H1 (cell line): ENCODE measurements at regions not wholly inside any gene's neighbourhood (a gene's known extent, or its start where the extent isn't known, plus 50 kb on each side); places are given as distances from the start of the nearest gene placed in this dataset.

Experiments
- CTCF ChIA-PET: fragments of 300-600 bp; sonication (Branson Sonifier 250); formaldehyde crosslinking; loops from one replicate; lab custom pipeline; 2021; ENCODE audit not compliant: partially characterized antibody; lab: Charles Lee
- POLR2A ChIA-PET: fragments of 300-600 bp; sonication (Branson Sonifier 250); formaldehyde crosslinking; loops from one replicate; lab custom pipeline; 2021; ENCODE audit warnings: inconsistent platforms; ENCODE audit not compliant: partially characterized antibody; lab: Charles Lee
- DNase-seq, 2 experiments: peaks; one replicate each; pipeline versions ENCODE4 v3.0.0 to v3.0.0-alpha.2; 2010 to 2022; ENCODE audit warnings: low spot score in 2 of 2, low read depth in 1 of 2, mixed read lengths in 1 of 2
- FAIRE-seq: peaks from 2 replicates; lab custom pipeline; 2011; peaks lifted over from hg19 to GRCh38; lab: Jason Lieb, UNC
- H2AFZ ChIP-seq: 2 replicates; pipeline ENCODE4 v1.8.1; 2012; ENCODE audit warnings: low read length, inconsistent platforms
- H2AK5ac ChIP-seq: 2 replicates; pipeline ENCODE4 v1.6.1; 2013; ENCODE audit warnings: low read depth, low read length
- H2BK120ac ChIP-seq: replicated peaks from 2 replicates; pipeline ENCODE3; 2013; ENCODE audit warnings: low read depth, low read length, inconsistent platforms
- H2BK12ac ChIP-seq: 2 replicates; pipeline ENCODE4 v1.6.1; 2013; ENCODE audit warnings: low read depth, low read length
- H2BK15ac ChIP-seq: 2 replicates; pipeline ENCODE4 v1.6.1; 2013; ENCODE audit warnings: low read length
- H2BK20ac ChIP-seq: 2 replicates; pipeline ENCODE4 v1.6.1; 2013; ENCODE audit warnings: low read length
- H2BK5ac ChIP-seq: 2 replicates; pipeline ENCODE4 v1.6.1; 2013; ENCODE audit warnings: low read depth, low read length
- H3K14ac ChIP-seq: 2 replicates; pipeline ENCODE4 v1.6.1; 2013; ENCODE audit warnings: inconsistent platforms; ENCODE audit not compliant: insufficient read length
- H3K18ac ChIP-seq: 2 replicates; pipeline ENCODE4 v1.6.1; 2013; ENCODE audit warnings: low read length; ENCODE audit errors: extremely low read depth
- H3K23ac ChIP-seq: 2 replicates; pipeline ENCODE4 v1.6.1; 2013; ENCODE audit warnings: inconsistent platforms; ENCODE audit not compliant: insufficient read length
- H3K23me2 ChIP-seq: 2 replicates; pipeline ENCODE4 v1.6.1; 2013; ENCODE audit warnings: low read depth, low read length
- H3K27ac ChIP-seq: 2 replicates; pipeline ENCODE4 v1.6.1; 2011; ENCODE audit warnings: low read depth, low read length, inconsistent platforms
- H3K27me3 ChIP-seq, 4 experiments: replicated peaks in 1 of 4; 1 replicate in 1 of 4; 2 replicates in 3 of 4; pipeline versions ENCODE4 v1.6.1 to v1.8.1; 2011 to 2013; ENCODE audit warnings: low read length in 3 of 4, mild to moderate bottlenecking in 3 of 4, inconsistent platforms in 2 of 4, mixed read lengths in 2 of 4, moderate library complexity in 1 of 4; ENCODE audit not compliant: control insufficient read depth in 3 of 4, insufficient read depth in 3 of 4; ENCODE audit errors: extremely low read depth in 1 of 4
- H3K36me3 ChIP-seq, 4 experiments: 2 replicates each; pipeline versions ENCODE4 v1.6.1 to v1.8.1; 2011 to 2013; ENCODE audit warnings: mild to moderate bottlenecking in 4 of 4, low read length in 3 of 4, moderate library complexity in 2 of 4, control low read depth in 1 of 4, inconsistent platforms in 1 of 4; ENCODE audit not compliant: insufficient read depth in 4 of 4, control insufficient read depth in 2 of 4
- H3K4ac ChIP-seq: replicated peaks from 2 replicates; pipeline ENCODE3; 2013; ENCODE audit warnings: low read length, low read depth, mixed read lengths, inconsistent platforms; ENCODE audit not compliant: insufficient read length
- H3K4me1 ChIP-seq, 4 experiments: replicated peaks in 1 of 4; 1 replicate in 1 of 4; 2 replicates in 3 of 4; pipeline versions ENCODE4 v1.6.1 to v1.8.1; 2011 to 2013; ENCODE audit warnings: low read length in 3 of 4, inconsistent platforms in 2 of 4, mixed read lengths in 1 of 4; ENCODE audit not compliant: insufficient read depth in 4 of 4, control insufficient read depth in 3 of 4
- H3K4me2 ChIP-seq, 2 experiments: 2 replicates each; pipeline versions ENCODE4 v1.6.1 to v1.8.1; 2011 to 2013; ENCODE audit warnings: low read depth in 2 of 2, low read length in 2 of 2, control low read depth in 1 of 2, inconsistent platforms in 1 of 2, mild to moderate bottlenecking in 1 of 2; ENCODE audit not compliant: insufficient read depth in 1 of 2
- H3K4me3 ChIP-seq, 4 experiments: fragments of 200-600, 300-600 bp in 1 of 4; sonication (generic), shearing (Covaris generic), sonication (Bioruptor Twin) in 1 of 4; 2 replicates each; pipeline versions ENCODE4 v1.5.1 to v1.8.1; 2011 to 2016; ENCODE audit warnings: low read length in 4 of 4, low read depth in 3 of 4, control low read depth in 2 of 4, inconsistent platforms in 2 of 4, mild to moderate bottlenecking in 2 of 4, mixed read lengths in 1 of 4, moderate library complexity in 1 of 4; ENCODE audit not compliant: insufficient read depth in 2 of 4; ENCODE audit errors: extremely low read depth in 1 of 4
- H3K56ac ChIP-seq: replicated peaks from 2 replicates; pipeline ENCODE3; 2013; ENCODE audit warnings: low read depth, mild to moderate bottlenecking, mixed read lengths, low read length, inconsistent platforms; ENCODE audit not compliant: insufficient read length
- H3K79me1 ChIP-seq: 2 replicates; pipeline ENCODE4 v1.6.1; 2013; ENCODE audit warnings: low read depth, low read length, control low read depth
- H3K79me2 ChIP-seq, 2 experiments: 2 replicates each; pipeline versions ENCODE4 v1.6.1 to v1.8.1; 2012 to 2013; ENCODE audit warnings: low read length in 2 of 2, mild to moderate bottlenecking in 2 of 2, inconsistent platforms in 1 of 2; ENCODE audit not compliant: insufficient read depth in 2 of 2, control insufficient read depth in 1 of 2
- H3K9ac ChIP-seq, 4 experiments: replicated peaks in 1 of 4; 1 replicate in 1 of 4; 2 replicates in 3 of 4; pipeline versions ENCODE4 v1.6.1 to v1.8.1; 2011 to 2013; ENCODE audit warnings: low read depth in 3 of 4, low read length in 3 of 4, control low read depth in 2 of 4, mild to moderate bottlenecking in 2 of 4, moderate library complexity in 2 of 4, inconsistent platforms in 1 of 4; ENCODE audit errors: extremely low read depth in 1 of 4
- H3K9me3 ChIP-seq, 2 experiments: 2 replicates each; pipeline versions ENCODE4 v1.6.1 to v1.8.1; 2012 to 2013; ENCODE audit warnings: mild to moderate bottlenecking in 2 of 2, moderate library complexity in 2 of 2, control low read depth in 1 of 2, inconsistent platforms in 1 of 2, low read depth in 1 of 2, low read length in 1 of 2, mixed read lengths in 1 of 2; ENCODE audit not compliant: insufficient read depth in 2 of 2
- H4K20me1 ChIP-seq, 2 experiments: replicated peaks in 1 of 2; 2 replicates each; pipeline versions ENCODE3 to v1.8.1; 2011 to 2013; ENCODE audit warnings: inconsistent platforms in 2 of 2, low read length in 2 of 2, mild to moderate bottlenecking in 1 of 2; ENCODE audit not compliant: insufficient read depth in 2 of 2, control insufficient read depth in 1 of 2
- H4K5ac ChIP-seq: 2 replicates; pipeline ENCODE4 v1.6.1; 2013; ENCODE audit warnings: low read length, low read depth, mixed read lengths, inconsistent platforms; ENCODE audit not compliant: insufficient read length
- H4K8ac ChIP-seq: 2 replicates; pipeline ENCODE4 v1.8.0; 2013; ENCODE audit warnings: mild to moderate bottlenecking, moderate library complexity, low read length, inconsistent platforms; ENCODE audit not compliant: insufficient read depth; ENCODE audit errors: extremely low read depth
- H4K91ac ChIP-seq: replicated peaks from 2 replicates; pipeline ENCODE3; 2013; ENCODE audit warnings: low read length, mixed read lengths, inconsistent platforms; ENCODE audit not compliant: insufficient read length
- CBX8 ChIP-seq: fragments of 300-800, 300-1000 bp; sonication (generic); IDR thresholded peaks from 2 replicates; pipeline ENCODE4 v1.7.1; 2016; ENCODE audit warnings: low read depth, low read length, borderline replicate concordance
- KDM1A ChIP-seq: fragments of 200-600, 300-600 bp; sonication (generic); IDR thresholded peaks from 2 replicates; pipeline ENCODE4 v1.7.1; 2016; ENCODE audit warnings: mild to moderate bottlenecking, low read length, borderline replicate concordance
- POU5F1 ChIP-seq: IDR thresholded peaks from 2 replicates; pipeline ENCODE4 v1.6.1; 2011; ENCODE audit warnings: low read depth, mild to moderate bottlenecking, low read length, moderate library complexity
- RAD21 ChIP-seq, 2 experiments: IDR thresholded peaks in 1 of 2; conservative IDR thresholded peaks in 1 of 2; 2 replicates each; pipeline ENCODE4 v1.6.1; 2011; ENCODE audit warnings: low read depth in 2 of 2, low read length in 2 of 2, improper control_type of control experiment in 1 of 2, inconsistent platforms in 1 of 2, mild to moderate bottlenecking in 1 of 2, moderate library complexity in 1 of 2
- RBBP5 ChIP-seq: IDR thresholded peaks from 2 replicates; pipeline ENCODE4 v1.7.1; 2012; ENCODE audit warnings: low read depth, mild to moderate bottlenecking, inconsistent platforms, low read length, moderate library complexity, borderline replicate concordance
- TAF7 ChIP-seq: optimal IDR thresholded peaks from 2 replicates; pipeline ENCODE3; 2011; ENCODE audit warnings: low read depth, mild to moderate bottlenecking, inconsistent platforms, low read length, moderate library complexity, borderline replicate concordance
- WGBS, 2 experiments: shearing (Covaris generic) in 1 of 2; methylation state at CpG; one replicate each; pipeline versions ENCODE4 v1.1.6 to v1.1.7; 2013 to 2015; ENCODE audit warnings: low lambda C conversion rate in 2 of 2, mixed read lengths in 2 of 2, inconsistent platforms in 1 of 2, low coverage in 1 of 2, missing lambda C conversion rate in 1 of 2; ENCODE audit not compliant: insufficient replicate concordance in 2 of 2, insufficient coverage in 1 of 2, insufficient read length in 1 of 2; ENCODE audit errors: extremely low coverage in 1 of 2, missing lambda C conversion rate in 1 of 2; 5-methylcytosine and 5-hydroxymethylcytosine counted together
- TF ChIP-seq, protein P1 (sequence below): IDR thresholded peaks from 2 replicates; pipeline ENCODE4 v1.6.1; 2011; ENCODE audit warnings: low read depth, mild to moderate bottlenecking, low read length; ENCODE audit not compliant: insufficient read depth

DNA sequence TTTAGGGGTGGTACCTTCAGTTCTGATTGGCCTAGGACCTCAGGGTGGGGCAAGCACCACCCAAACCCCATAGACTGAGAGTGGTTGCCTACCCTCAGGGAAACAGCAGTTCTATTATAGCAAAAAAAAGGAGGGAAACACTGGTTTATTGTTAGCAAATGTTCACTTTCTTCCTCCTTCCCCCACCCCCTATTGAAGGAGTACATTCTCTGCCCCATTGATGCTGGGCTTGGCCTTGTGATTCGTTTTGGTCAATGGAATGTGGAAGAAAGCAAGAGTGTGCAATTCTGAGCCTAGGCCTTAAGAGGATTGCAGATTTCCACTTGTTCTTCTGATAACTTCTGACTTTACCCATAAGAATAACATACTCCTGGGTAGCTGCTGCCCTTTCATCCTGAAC lies 255.8 kb downstream of the NFATC2 start:
- H2AK5ac ChIP-seq: no peak overlapping the region
- FAIRE-seq (no peak), DNase-seq (no peak)
- 55% methylated on average over 1 of the region's 1 CpG; no CpG with 5 or more reads in 1 of the 2 experiments for WGBS, 2 experiments
- no peak overlapping the region for H4K91ac ChIP-seq
- H3K9ac ChIP-seq: no peak overlapping the region
- H3K4ac ChIP-seq: no peak overlapping the region
- no peak overlapping the region for H2BK12ac ChIP-seq
- no peak overlapping the region for H3K23ac ChIP-seq
- no peak overlapping the region for H3K56ac ChIP-seq
- H3K4me2 ChIP-seq: no peak overlapping the region
- TF ChIP-seq POU5F1 (no peak), TAF7 (no peak), CBX8 (no peak), KDM1A (no peak), RAD21 (IDR thresholded peaks at IDR 0.05 in 1 of 2, conservative IDR thresholded peaks at IDR 0.05 in 1 of 2; ENCODE audit: low read depth in 2 of 2, low read length in 2 of 2) (no peak), RBBP5 (no peak)
- TF ChIP-seq, protein P1, sequence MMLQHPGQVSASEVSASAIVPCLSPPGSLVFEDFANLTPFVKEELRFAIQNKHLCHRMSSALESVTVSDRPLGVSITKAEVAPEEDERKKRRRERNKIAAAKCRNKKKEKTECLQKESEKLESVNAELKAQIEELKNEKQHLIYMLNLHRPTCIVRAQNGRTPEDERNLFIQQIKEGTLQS: no peak
- H4K20me1 ChIP-seq: no peaks in the 10 kb centered on the region
- H3K27me3 ChIP-seq: no peaks in the 10 kb centered on the region
- no peaks in the 10 kb centered on the region for H3K79me2 ChIP-seq
- peaks cover 0 to 3% (median 0%) of the 10 kb centered on the region in 4 experiments; a peak in 1 of 7 replicates for H3K4me1 ChIP-seq
- no peak overlapping the region for H4K8ac ChIP-seq
- no peaks in the 10 kb centered on the region for H3K23me2 ChIP-seq
- no peak overlapping the region for H2BK120ac ChIP-seq
- no peak overlapping the region for H3K27ac ChIP-seq
- H3K36me3 ChIP-seq: no peaks in the 10 kb centered on the region
- H3K14ac ChIP-seq: no peak overlapping the region
- H3K9me3 ChIP-seq: no peaks in the 10 kb centered on the region
- no peaks in the 10 kb centered on the region for H3K79me1 ChIP-seq
- no peak overlapping the region for H4K5ac ChIP-seq
- H3K4me3 ChIP-seq: no peak overlapping the region
- ChIA-PET POLR2A (interaction anchor here (0.6 kb wide), 1 partner anchor 261 kb away, joined by 3 read pairs; no protein-coding TSS in a partner anchor), CTCF (interaction anchor here (0.7 to 1.5 kb wide), 4 partner anchors 31 to 272 kb away, joined by 3 read pairs; no protein-coding TSS in a partner anchor)
- no peak overlapping the region for H2BK15ac ChIP-seq
- no peak overlapping the region for H3K18ac ChIP-seq
- H2BK20ac ChIP-seq: no peak overlapping the region
- no peak overlapping the region for H2AFZ ChIP-seq
- H2BK5ac ChIP-seq: no peak overlapping the region
